HCT116 (cell line): ENCODE measurements at regions not wholly inside any gene's neighbourhood (a gene's known extent, or its start where the extent isn't known, plus 50 kb on each side); places are given as distances from the start of the nearest gene placed in this dataset.

Experiments
- CTCF ChIP-seq, 3 experiments: fragments of 200-600 bp in 1 of 3; sonication (generic) in 1 of 3; IDR thresholded peaks in 2 of 3; conservative IDR thresholded peaks in 1 of 3; 2 replicates each; pipeline ENCODE4 v1.5.1; 2012 to 2017; ENCODE audit warnings: low read depth in 2 of 3, low read length in 2 of 3, antibody characterized with exemption in 1 of 3, borderline replicate concordance in 1 of 3, control low read depth in 1 of 3, mild to moderate bottlenecking in 1 of 3, mixed read lengths in 1 of 3, mixed run types in 1 of 3, moderate library complexity in 1 of 3; ENCODE audit not compliant: insufficient read depth in 1 of 3
- EGR1 ChIP-seq: IDR thresholded peaks from 2 replicates; pipeline ENCODE4 v1.6.1; 2012; ENCODE audit warnings: low read depth
- REST ChIP-seq: IDR thresholded peaks from 2 replicates; pipeline ENCODE4 v1.6.1; 2012; ENCODE audit warnings: low read depth
- SIN3A ChIP-seq: IDR thresholded peaks from 2 replicates; pipeline ENCODE4 v1.6.1; 2012; ENCODE audit warnings: low read depth

DNA sequence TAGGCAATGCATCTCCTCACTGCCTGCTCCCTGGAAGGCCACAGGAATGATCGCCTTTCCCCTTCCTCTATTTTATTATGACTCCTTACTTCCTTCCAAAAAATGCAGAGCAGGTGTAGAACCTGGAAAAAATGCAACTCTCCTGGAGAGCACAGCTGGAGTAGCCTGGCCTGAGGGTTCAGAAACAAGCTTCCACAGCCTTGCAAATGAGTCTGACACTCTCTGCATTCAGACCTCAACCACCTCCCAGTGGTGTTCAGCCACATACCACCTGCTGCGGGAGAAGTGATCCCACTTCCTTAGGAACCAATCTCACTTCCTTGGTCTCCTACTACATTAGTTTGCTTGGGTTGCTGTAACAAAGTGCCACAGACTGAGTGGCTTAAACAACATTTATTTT is 368.1 kb upstream of the NOCT start:
- no peak for TF ChIP-seq EGR1
- no peak for TF ChIP-seq REST
- TF ChIP-seq CTCF (IDR thresholded peaks at IDR 0.05 in 2 of 3, conservative IDR thresholded peaks at IDR 0.05 in 1 of 3; ENCODE audit: borderline replicate concordance in 1 of 3, insufficient read depth in 1 of 3, low read depth in 2 of 3, low read length in 2 of 3) = no peak
- TF ChIP-seq SIN3A = no peak
